Activated CD4-positive, alpha-beta memory T cell treated with anti-CD3 and anti-CD28 coated beads, Interleukin-2, amount 10 ng/mL, durations not matched to agents 7 days and 5 days (primary cell): ENCODE measurements at regions not wholly inside any gene's neighbourhood (a gene's known extent, or its start where the extent isn't known, plus 50 kb on each side); places are given as distances from the start of the nearest gene placed in this dataset.

Source experiments
- CTCF ChIA-PET: fragments of 350-600 bp; sonication (Branson Sonifier 250); formaldehyde crosslinking; loops from one replicate; lab custom pipeline; 2021; ENCODE audit warnings: antibody characterized with exemption, inconsistent platforms; lab: Charles Lee
- POLR2A ChIA-PET: fragments of 350-600 bp; sonication (Branson Sonifier 250); formaldehyde crosslinking; loops from one replicate; lab custom pipeline; 2021; ENCODE audit warnings: antibody characterized with exemption; lab: Charles Lee
- DNase-seq: peaks from one replicate; pipeline ENCODE4 v3.0.0-alpha.2; 2020
- H3K27ac Mint-ChIP-seq: one replicate; pipeline ENCODE4 v1.8.0; 2021; ENCODE audit warnings: mild to moderate bottlenecking, mixed read lengths
- H3K27me3 Mint-ChIP-seq: one replicate; pipeline ENCODE4 v1.8.0; 2021; ENCODE audit warnings: mixed read lengths
- H3K36me3 Mint-ChIP-seq: one replicate; pipeline ENCODE4 v1.8.0; 2021; ENCODE audit warnings: low read depth, mixed read lengths
- H3K4me1 Mint-ChIP-seq: one replicate; pipeline ENCODE4 v1.8.0; 2021; ENCODE audit warnings: mixed read lengths
- H3K4me3 Mint-ChIP-seq: one replicate; pipeline ENCODE4 v1.8.0; 2021; ENCODE audit warnings: mild to moderate bottlenecking, mixed read lengths
- H3K9me3 Mint-ChIP-seq: one replicate; pipeline ENCODE4 v1.8.0; 2021; ENCODE audit warnings: mixed read lengths

- no peak overlapping the region for H3K4me3 Mint-ChIP-seq
- H3K27me3 Mint-ChIP-seq = peaks cover 7% of the 10 kb centered on the region
- H3K27ac Mint-ChIP-seq = no peak overlapping the region
- H3K36me3 Mint-ChIP-seq = no peaks in the 10 kb centered on the region
- DNase-seq = no peak
- H3K9me3 Mint-ChIP-seq = no peaks in the 10 kb centered on the region
- peaks cover 3% of the 10 kb centered on the region for H3K4me1 Mint-ChIP-seq
- POLR2A ChIA-PET = no interaction called here
- CTCF ChIA-PET = no interaction called here
Observed at GRCh38 chr15:39388118-39388517, 192.8 kb upstream of the THBS1 start.

- peaks cover 20% of the 10 kb centered on the region for H3K27me3 Mint-ChIP-seq
- no peak overlapping the region for H3K4me3 Mint-ChIP-seq
- H3K27ac Mint-ChIP-seq = no peak overlapping the region
- no peak for DNase-seq
- H3K4me1 Mint-ChIP-seq = peaks cover 11% of the 10 kb centered on the region
- no peaks in the 10 kb centered on the region for H3K9me3 Mint-ChIP-seq
- ChIA-PET POLR2A (no interaction called here), CTCF (no interaction called here)
- H3K36me3 Mint-ChIP-seq = no peaks in the 10 kb centered on the region
Observed at GRCh38 chr15:39391230-39391629, 189.6 kb upstream of the THBS1 start.

GRCh38 chr15:39392469-39393047, 188.3 kb upstream of the THBS1 start:
- CTCF ChIA-PET = no interaction called here
- peaks cover 22% of the 10 kb centered on the region for H3K27me3 Mint-ChIP-seq
- DNase-seq = no peak
- H3K36me3 Mint-ChIP-seq = no peaks in the 10 kb centered on the region
- H3K4me1 Mint-ChIP-seq = peaks cover 11% of the 10 kb centered on the region
- POLR2A ChIA-PET = no interaction called here
- H3K27ac Mint-ChIP-seq = no peak overlapping the region
- no peak overlapping the region for H3K4me3 Mint-ChIP-seq
- no peaks in the 10 kb centered on the region for H3K9me3 Mint-ChIP-seq

- no peaks in the 10 kb centered on the region for H3K9me3 Mint-ChIP-seq
- ChIA-PET CTCF (no interaction called here), POLR2A (no interaction called here)
- no peaks in the 10 kb centered on the region for H3K36me3 Mint-ChIP-seq
- peaks cover 11% of the 10 kb centered on the region for H3K4me1 Mint-ChIP-seq
- DNase-seq = no peak
- H3K4me3 Mint-ChIP-seq = no peak overlapping the region
- no peak overlapping the region for H3K27ac Mint-ChIP-seq
- H3K27me3 Mint-ChIP-seq = peaks cover 22% of the 10 kb centered on the region
Observed at GRCh38 chr15:39393575-39394335, 187.1 kb upstream of the THBS1 start.

GRCh38 chr15:39394496-39394895, 186.4 kb upstream of the THBS1 start:
- POLR2A ChIA-PET = no interaction called here
- CTCF ChIA-PET = no interaction called here
- no peak overlapping the region for H3K27ac Mint-ChIP-seq
- peaks cover 22% of the 10 kb centered on the region for H3K27me3 Mint-ChIP-seq
- H3K36me3 Mint-ChIP-seq = no peaks in the 10 kb centered on the region
- H3K4me3 Mint-ChIP-seq = no peak overlapping the region
- DNase-seq = no peak
- H3K4me1 Mint-ChIP-seq = peaks cover 11% of the 10 kb centered on the region
- H3K9me3 Mint-ChIP-seq = no peaks in the 10 kb centered on the region

GRCh38 chr15:39396979-39397615, 183.8 kb upstream of the THBS1 start:
- POLR2A ChIA-PET = no interaction called here
- Mint-ChIP-seq H3K27me3 (peaks cover 18% of the 10 kb centered on the region), H3K27ac (no peak overlapping the region), H3K4me1 (peaks cover 11% of the 10 kb centered on the region), H3K9me3 (no peaks in the 10 kb centered on the region), H3K4me3 (no peak overlapping the region), H3K36me3 (no peaks in the 10 kb centered on the region)
- no peak for DNase-seq
- CTCF ChIA-PET = interaction anchor here (0.6 kb wide), 1 partner anchor 22 kb away, joined by 3 read pairs; no protein-coding TSS in a partner anchor

- Mint-ChIP-seq H3K4me1 (peaks cover 10% of the 10 kb centered on the region), H3K9me3 (no peaks in the 10 kb centered on the region), H3K27me3 (peaks cover 20% of the 10 kb centered on the region), H3K4me3 (no peak overlapping the region), H3K36me3 (no peaks in the 10 kb centered on the region), H3K27ac (no peak overlapping the region)
- DNase-seq = no peak
- ChIA-PET CTCF (no interaction called here), POLR2A (no interaction called here)
Observed at GRCh38 chr15:39397883-39398282, 183.0 kb upstream of the THBS1 start.

- H3K27ac Mint-ChIP-seq = no peak overlapping the region
- CTCF ChIA-PET = no interaction called here
- H3K4me1 Mint-ChIP-seq = no peaks in the 10 kb centered on the region
- no peak overlapping the region for H3K4me3 Mint-ChIP-seq
- POLR2A ChIA-PET = no interaction called here
- no peak for DNase-seq
- no peaks in the 10 kb centered on the region for H3K9me3 Mint-ChIP-seq
- peaks cover 13% of the 10 kb centered on the region for H3K27me3 Mint-ChIP-seq
- H3K36me3 Mint-ChIP-seq = no peaks in the 10 kb centered on the region
Observed at GRCh38 chr15:39399600-39399999, 181.3 kb upstream of the THBS1 start.

GRCh38 chr15:39400002-39400401, 180.9 kb upstream of the THBS1 start:
- Mint-ChIP-seq H3K36me3 (no peaks in the 10 kb centered on the region), H3K4me1 (no peaks in the 10 kb centered on the region), H3K27ac (no peak overlapping the region), H3K9me3 (no peaks in the 10 kb centered on the region), H3K27me3 (peaks cover 11% of the 10 kb centered on the region), H3K4me3 (no peak overlapping the region)
- ChIA-PET CTCF (no interaction called here), POLR2A (no interaction called here)
- no peak for DNase-seq

GRCh38 chr15:39400821-39401550, 179.9 kb upstream of the THBS1 start:
- no peaks in the 10 kb centered on the region for H3K4me1 Mint-ChIP-seq
- no peak overlapping the region for H3K27ac Mint-ChIP-seq
- H3K36me3 Mint-ChIP-seq = no peaks in the 10 kb centered on the region
- POLR2A ChIA-PET = no interaction called here
- H3K27me3 Mint-ChIP-seq = peaks cover 8% of the 10 kb centered on the region
- DNase-seq = no peak
- no peak overlapping the region for H3K4me3 Mint-ChIP-seq
- CTCF ChIA-PET = no interaction called here
- no peaks in the 10 kb centered on the region for H3K9me3 Mint-ChIP-seq

GRCh38 chr15:39403640-39404117, 177.2 kb upstream of the THBS1 start:
- H3K27ac Mint-ChIP-seq = no peak overlapping the region
- H3K4me3 Mint-ChIP-seq = no peak overlapping the region
- ChIA-PET POLR2A (no interaction called here), CTCF (no interaction called here)
- H3K27me3 Mint-ChIP-seq = peaks cover 22% of the 10 kb centered on the region
- H3K9me3 Mint-ChIP-seq = no peaks in the 10 kb centered on the region
- no peaks in the 10 kb centered on the region for H3K4me1 Mint-ChIP-seq
- H3K36me3 Mint-ChIP-seq = no peaks in the 10 kb centered on the region
- no peak for DNase-seq

- no peaks in the 10 kb centered on the region for H3K9me3 Mint-ChIP-seq
- DNase-seq = no peak
- H3K4me1 Mint-ChIP-seq = no peaks in the 10 kb centered on the region
- peaks cover 22% of the 10 kb centered on the region for H3K27me3 Mint-ChIP-seq
- no peak overlapping the region for H3K27ac Mint-ChIP-seq
- POLR2A ChIA-PET = no interaction called here
- CTCF ChIA-PET = no interaction called here
- H3K36me3 Mint-ChIP-seq = no peaks in the 10 kb centered on the region
- H3K4me3 Mint-ChIP-seq = no peak overlapping the region
Observed at GRCh38 chr15:39404767-39405181, 176.1 kb upstream of the THBS1 start.

- H3K27me3 Mint-ChIP-seq = peaks cover 34% of the 10 kb centered on the region
- no peaks in the 10 kb centered on the region for H3K9me3 Mint-ChIP-seq
- no peak overlapping the region for H3K27ac Mint-ChIP-seq
- no peak for DNase-seq
- peaks cover 3% of the 10 kb centered on the region for H3K4me1 Mint-ChIP-seq
- ChIA-PET CTCF (no interaction called here), POLR2A (no interaction called here)
- no peaks in the 10 kb centered on the region for H3K36me3 Mint-ChIP-seq
- no peak overlapping the region for H3K4me3 Mint-ChIP-seq
Observed at GRCh38 chr15:39406485-39406884, 174.4 kb upstream of the THBS1 start.
